Small intestine (tissue), 7 donors: ENCODE measurements at regions not wholly inside any gene's neighbourhood (a gene's known extent, or its start where the extent isn't known, plus 50 kb on each side); places are given as distances from the start of the nearest gene placed in this dataset.

Source experiments
- DNase-seq, 2 donors: peaks; one replicate each; pipeline versions ENCODE4 v3.0.0 to v3.0.0-alpha.2; 2013
- FAIRE-seq: peaks from 2 replicates; lab custom pipeline; 2012; peaks lifted over from hg19 to GRCh38; lab: Jason Lieb, UNC
- H3K27ac ChIP-seq, 3 donors: one replicate each; pipeline ENCODE4 v1.5.1; 2013; ENCODE audit warnings: low read length in 2 of 3, mild to moderate bottlenecking in 2 of 3, control low read depth in 1 of 3, inconsistent platforms in 1 of 3, low read depth in 1 of 3, moderate library complexity in 1 of 3
- H3K27me3 ChIP-seq, 3 donors: one replicate each; pipeline ENCODE4 v1.6.1; 2013; ENCODE audit warnings: low read length in 3 of 3, inconsistent platforms in 1 of 3; ENCODE audit not compliant: control insufficient read depth in 3 of 3, insufficient read depth in 3 of 3
- H3K36me3 ChIP-seq, 3 donors: one replicate each; pipeline ENCODE4 v1.6.1; 2013; ENCODE audit warnings: low read length in 3 of 3, inconsistent platforms in 1 of 3, low read depth in 1 of 3, mild to moderate bottlenecking in 1 of 3, moderate library complexity in 1 of 3; ENCODE audit not compliant: control insufficient read depth in 3 of 3, insufficient read depth in 2 of 3
- H3K4me1 ChIP-seq, 3 donors: one replicate each; pipeline ENCODE4 v1.6.1; 2013; ENCODE audit warnings: low read length in 2 of 3, inconsistent platforms in 1 of 3, low read depth in 1 of 3, mild to moderate bottlenecking in 1 of 3, moderate library complexity in 1 of 3; ENCODE audit not compliant: control insufficient read depth in 3 of 3, insufficient read depth in 2 of 3
- H3K4me3 ChIP-seq, 3 donors: one replicate each; pipeline ENCODE4 v1.5.1; 2013; ENCODE audit warnings: low read length in 3 of 3, control low read depth in 1 of 3, inconsistent platforms in 1 of 3, low read depth in 1 of 3, mild to moderate bottlenecking in 1 of 3, moderate library complexity in 1 of 3
- H3K9me3 ChIP-seq, 2 donors: one replicate each; pipeline ENCODE4 v1.6.1; 2013; ENCODE audit warnings: low read depth in 1 of 2, low read length in 1 of 2; ENCODE audit not compliant: control insufficient read depth in 2 of 2, insufficient read depth in 1 of 2
- WGBS, 3 donors: extraction: QIAGEN DNeasy Blood & Tissue Kit; methylation state at CpG; one replicate each; pipeline ENCODE4 v1.1.7; 2013; 5-methylcytosine and 5-hydroxymethylcytosine counted together
- donor health status: healthy with polysubstance abuse.
- donor health status: control.
- donor health status: control.
- donor health status: Bipolar disorder and iron deficiency.
- donor health status: healthy.

DNA sequence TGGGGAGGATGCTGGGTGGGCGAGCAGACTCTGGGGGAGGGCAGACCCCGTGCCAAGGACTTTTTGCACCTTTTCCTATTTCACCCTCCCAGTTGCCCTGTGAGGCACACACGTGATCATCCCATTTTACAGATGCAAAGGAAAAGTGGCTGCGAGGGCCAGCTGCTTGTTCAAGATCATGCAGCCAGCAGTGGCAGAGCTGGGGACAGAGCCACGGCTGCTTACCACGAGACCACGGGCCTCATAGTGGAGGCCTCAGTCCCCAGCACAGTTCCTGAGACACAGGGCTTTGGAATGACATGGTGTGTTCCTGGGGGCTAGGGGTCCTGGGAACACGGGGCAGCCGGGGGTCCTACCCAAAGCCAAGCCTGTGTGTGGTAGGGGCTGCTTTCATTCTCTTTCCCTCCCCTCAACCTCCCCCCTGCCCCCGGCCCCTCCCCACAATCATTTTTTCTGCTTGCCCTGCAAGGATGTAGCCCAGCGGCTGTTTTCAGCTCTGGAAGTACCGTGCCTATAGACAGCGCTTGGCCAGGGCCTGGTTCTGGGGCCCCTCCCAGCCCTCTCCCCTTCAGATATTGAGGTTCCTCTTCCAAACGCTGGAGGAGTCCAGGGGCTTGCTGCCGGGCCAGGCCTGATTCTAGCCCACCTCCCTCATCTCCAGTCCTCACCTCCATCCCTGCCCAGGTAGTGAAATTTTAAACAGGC, 58.5 kb upstream of the IER5L start:
- no peak for FAIRE-seq
- H3K27ac ChIP-seq, result no peak overlapping the region
- peak overlapping the region in 1 of 3 donors; percentile 6 for H3K4me3 ChIP-seq
- H3K36me3 ChIP-seq, result peaks cover 0 to 8% (median 0%) of the 10 kb centered on the region in 3 donors
- no peak for DNase-seq
- H3K4me1 ChIP-seq, result no peaks in the 10 kb centered on the region
- 45 to 59% (median 47%) methylated on average over 15 of the region's 15 CpGs for WGBS, 3 donors
- H3K9me3 ChIP-seq, result peaks cover 0 to 10% of the 10 kb centered on the region in 2 donors
- H3K27me3 ChIP-seq, result peaks cover 0 to 5% (median 0%) of the 10 kb centered on the region in 3 donors

DNA sequence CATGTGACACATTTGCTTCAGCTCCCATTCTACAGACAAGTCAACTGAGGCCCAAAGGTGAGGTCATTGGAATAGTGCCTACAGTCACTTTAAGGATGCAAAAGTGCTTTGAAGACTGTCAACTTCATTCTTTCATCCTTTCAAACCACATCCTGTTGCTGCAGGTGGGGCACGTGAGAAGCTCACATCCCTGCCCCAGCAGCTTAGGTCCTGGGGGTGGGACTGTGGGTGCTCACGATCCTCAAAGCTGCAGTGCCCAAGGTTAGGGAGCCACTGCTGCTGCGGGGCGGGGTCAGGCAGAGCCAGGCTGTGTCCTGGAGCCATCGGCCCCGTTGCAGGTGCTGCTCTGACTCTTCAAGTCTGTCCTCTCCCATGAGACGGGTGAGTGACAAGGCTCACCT, 57.9 kb upstream of the IER5L start:
- WGBS, 3 donors, result 17 to 52% (median 21%) methylated on average over 7 of the region's 7 CpGs
- H3K9me3 ChIP-seq, result peaks cover 0 to 10% of the 10 kb centered on the region in 2 donors
- H3K4me3 ChIP-seq, result peak overlapping the region in 1 of 3 donors; percentile 6
- no peak for FAIRE-seq
- H3K27me3 ChIP-seq, result peaks cover 0 to 5% (median 0%) of the 10 kb centered on the region in 3 donors
- peaks cover 0 to 8% (median 0%) of the 10 kb centered on the region in 3 donors for H3K36me3 ChIP-seq
- peak overlapping the region in 1 of 3 donors; percentile 23 for H3K27ac ChIP-seq
- H3K4me1 ChIP-seq, result no peaks in the 10 kb centered on the region
- peak in 1 of 2 donors; percentile 50 for DNase-seq

DNA sequence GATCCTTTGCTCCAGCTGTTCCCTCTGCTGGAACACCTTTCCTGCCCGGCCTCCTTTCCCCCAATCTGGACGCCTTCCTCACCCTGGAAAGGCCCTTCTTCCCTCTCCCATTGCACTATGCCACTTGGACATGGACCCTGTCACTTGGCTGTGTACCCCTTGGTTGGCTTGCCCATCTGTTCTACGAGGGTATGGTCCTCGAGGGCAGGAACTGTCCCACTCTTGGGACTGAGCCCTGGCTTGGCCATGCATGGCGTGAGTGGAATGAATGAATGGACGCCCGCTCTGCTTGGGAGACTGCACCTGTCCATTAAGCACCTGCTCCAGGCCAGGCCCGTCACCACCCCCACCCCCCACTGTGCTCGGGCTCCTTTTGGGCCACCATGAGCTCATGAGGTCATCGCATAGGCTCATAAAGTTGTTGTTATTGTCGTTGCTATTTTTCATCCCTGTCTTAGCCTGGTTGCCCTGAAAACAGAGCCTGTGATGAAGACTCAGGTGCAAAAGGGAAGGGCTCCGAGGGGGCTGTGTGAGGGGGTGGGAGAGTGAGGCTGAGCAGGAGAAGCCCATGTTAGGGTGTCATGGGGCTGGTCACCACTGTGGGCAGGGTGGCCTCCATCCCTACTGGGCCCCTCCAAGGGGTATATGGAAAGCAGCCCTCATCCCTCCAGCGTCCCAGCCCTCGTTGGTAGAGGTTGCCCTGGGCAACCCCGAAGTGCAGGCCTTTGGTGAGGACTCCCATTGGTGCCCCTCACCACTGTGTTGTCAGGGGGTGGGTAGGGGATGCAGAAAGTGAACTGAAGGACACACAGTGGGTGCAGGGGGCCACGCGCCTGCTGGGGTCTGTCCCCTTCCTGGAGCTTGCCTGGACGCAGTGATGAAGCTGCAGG, 57.2 kb upstream of the IER5L start:
- WGBS, 3 donors, result 75 to 88% (median 85%) methylated on average over 18 of the region's 18 CpGs
- Histone ChIP-seq H3K4me3 (no peak overlapping the region), H3K27ac (peak overlapping the region in 1 of 3 donors; percentile 23), H3K4me1 (peaks cover 0 to 1% (median 0%) of the 10 kb centered on the region in 3 donors), H3K9me3 (peaks cover 0 to 10% of the 10 kb centered on the region in 2 donors), H3K36me3 (peaks cover 0 to 8% (median 0%) of the 10 kb centered on the region in 3 donors), H3K27me3 (peaks cover 0 to 5% (median 0%) of the 10 kb centered on the region in 3 donors)
- DNase-seq, result no peak
- no peak for FAIRE-seq

DNA sequence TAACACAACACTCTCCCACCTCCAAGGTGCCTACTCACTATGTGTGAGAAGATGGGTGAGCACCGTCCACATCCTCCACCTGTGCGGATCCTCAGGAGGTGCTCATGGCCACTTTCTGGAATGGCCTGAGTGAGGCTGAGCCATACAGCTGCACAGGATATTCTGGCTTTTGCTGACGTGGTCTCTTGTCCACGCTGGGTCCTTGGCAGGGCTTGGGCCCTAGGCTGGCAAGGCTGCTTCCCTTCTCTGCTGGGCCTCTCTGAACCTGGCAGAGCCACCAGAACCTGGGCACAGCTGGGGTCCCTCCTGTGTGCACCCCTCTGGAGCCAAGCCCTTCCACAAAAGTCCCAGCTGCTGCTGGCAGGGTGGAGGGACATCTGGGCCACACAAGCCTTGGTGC, 56.4 kb upstream of the IER5L start:
- no peak for FAIRE-seq
- no peak for DNase-seq
- H3K27ac ChIP-seq, result no peak overlapping the region
- H3K4me3 ChIP-seq, result no peak overlapping the region
- WGBS, 3 donors, result 70 to 78% (median 76%) methylated on average over 4 of the region's 4 CpGs
- peaks cover 0 to 5% (median 0%) of the 10 kb centered on the region in 3 donors for H3K27me3 ChIP-seq
- H3K4me1 ChIP-seq, result peaks cover 0 to 8% (median 0%) of the 10 kb centered on the region in 3 donors
- peaks cover 0 to 10% of the 10 kb centered on the region in 2 donors for H3K9me3 ChIP-seq
- peaks cover 0 to 8% (median 0%) of the 10 kb centered on the region in 3 donors for H3K36me3 ChIP-seq

DNA sequence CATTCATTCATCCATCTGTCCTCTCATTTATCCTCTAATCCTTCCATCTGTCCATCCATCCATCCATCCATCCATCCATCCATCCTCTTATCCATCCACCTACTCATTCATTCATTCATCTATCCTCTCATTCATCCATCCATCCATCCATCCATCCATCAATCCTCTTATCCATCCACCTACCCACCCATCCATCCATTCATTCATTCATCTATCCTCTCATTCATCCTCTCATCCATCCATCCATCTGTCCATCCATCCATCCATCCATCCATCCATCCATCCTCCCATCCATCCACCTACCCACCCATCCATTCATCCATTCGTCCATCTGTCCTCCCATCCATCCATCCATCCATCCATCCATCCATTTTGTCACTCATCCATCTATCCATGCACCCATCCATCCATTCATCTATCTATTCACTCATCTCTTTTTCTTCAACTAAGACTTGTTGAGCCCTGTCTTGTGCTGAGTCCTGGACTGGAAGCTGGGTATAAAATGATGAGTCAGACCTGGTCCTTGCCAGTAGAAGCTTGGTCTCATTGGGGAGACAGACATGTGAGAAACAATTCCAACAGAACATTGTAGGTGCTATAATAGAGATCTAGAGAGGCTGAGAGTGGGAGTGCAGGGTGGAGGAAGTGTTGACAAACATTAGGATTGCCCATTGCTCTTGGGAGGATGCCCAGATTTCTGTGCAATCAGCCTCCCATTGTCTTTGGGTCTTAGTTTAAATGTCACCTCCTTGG, 55.0 kb upstream of the IER5L start:
- no peak for FAIRE-seq
- Histone ChIP-seq H3K36me3 (peaks cover 0 to 8% (median 0%) of the 10 kb centered on the region in 3 donors), H3K9me3 (peaks cover 0 to 10% of the 10 kb centered on the region in 2 donors), H3K27ac (no peak overlapping the region), H3K4me3 (no peak overlapping the region), H3K27me3 (peaks cover 0 to 4% (median 0%) of the 10 kb centered on the region in 3 donors), H3K4me1 (peaks cover 0 to 12% (median 0%) of the 10 kb centered on the region in 3 donors)
- DNase-seq, result no peak
- 77 to 83% (median 77%) methylated on average over 1 of the region's 1 CpG for WGBS, 3 donors

DNA sequence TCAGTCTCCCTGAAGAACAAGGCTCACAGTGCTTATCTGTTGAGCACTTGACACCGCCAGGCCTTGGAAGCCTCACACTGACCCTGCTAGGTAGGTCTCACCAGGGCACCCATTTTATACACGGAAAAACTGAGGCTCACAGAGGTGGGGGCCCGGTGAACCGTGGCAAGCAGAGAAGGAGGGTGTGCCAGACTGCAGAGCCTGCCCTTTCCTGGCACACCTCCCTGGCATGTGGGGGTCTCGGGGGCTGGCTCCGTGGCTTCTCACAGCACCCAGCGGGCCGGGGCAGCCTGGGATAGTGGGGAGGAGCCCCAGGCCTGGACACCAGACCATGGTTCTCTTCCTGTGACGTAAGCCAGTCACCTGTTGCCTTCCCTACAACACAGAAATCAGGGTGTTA, 53.7 kb upstream of the IER5L start:
- WGBS, 3 donors, result 72 to 87% (median 83%) methylated on average over 9 of the region's 9 CpGs
- no peak for FAIRE-seq
- Histone ChIP-seq H3K4me1 (peaks cover 0 to 12% (median 0%) of the 10 kb centered on the region in 3 donors), H3K36me3 (peaks cover 0 to 8% (median 0%) of the 10 kb centered on the region in 3 donors), H3K9me3 (peaks cover 0 to 10% of the 10 kb centered on the region in 2 donors), H3K4me3 (no peak overlapping the region), H3K27ac (no peak overlapping the region), H3K27me3 (no peaks in the 10 kb centered on the region)
- no peak for DNase-seq

DNA sequence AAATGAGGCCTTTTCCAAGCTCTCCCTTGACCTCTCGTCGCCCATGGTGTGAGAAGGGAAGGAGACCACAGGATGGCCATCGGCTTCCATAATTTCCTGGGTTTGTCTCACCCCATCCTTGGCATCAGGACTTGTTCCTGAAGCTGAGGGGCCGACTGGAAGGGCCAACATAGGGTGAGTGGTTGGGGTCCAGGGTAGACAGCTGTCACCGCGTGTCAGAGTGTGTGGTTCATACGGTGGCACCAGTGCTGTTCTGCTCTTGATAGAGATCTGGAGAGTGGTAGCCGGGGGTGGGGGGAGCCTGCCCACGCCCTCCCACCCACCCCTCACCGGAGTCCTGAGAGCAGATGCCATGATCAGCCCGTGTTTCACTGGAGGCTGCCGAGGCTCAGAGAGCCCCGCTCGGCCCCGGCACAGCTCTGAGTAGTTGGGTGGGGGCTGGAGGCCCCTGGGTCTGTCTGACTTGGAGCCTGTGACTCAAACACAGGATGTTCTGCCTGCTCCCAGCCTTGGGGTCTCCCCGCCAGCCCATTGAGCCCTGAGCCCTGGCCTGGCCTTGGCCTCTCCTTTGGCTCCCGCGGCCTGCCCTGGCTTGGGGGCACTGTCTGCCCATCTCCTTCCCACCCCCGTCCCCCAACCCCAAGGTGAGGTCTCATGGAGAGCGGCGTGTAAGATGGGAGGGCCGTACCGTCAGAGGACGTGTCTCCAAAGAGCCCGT, 53.1 kb upstream of the IER5L start:
- peaks cover 0 to 10% of the 10 kb centered on the region in 2 donors for H3K9me3 ChIP-seq
- peaks cover 0 to 8% (median 0%) of the 10 kb centered on the region in 3 donors for H3K36me3 ChIP-seq
- no peak overlapping the region for H3K4me3 ChIP-seq
- WGBS, 3 donors, result 89 to 91% (median 89%) methylated on average over 24 to 25 of the region's 25 CpGs
- H3K27me3 ChIP-seq, result no peaks in the 10 kb centered on the region
- H3K4me1 ChIP-seq, result peaks cover 0 to 12% (median 0%) of the 10 kb centered on the region in 3 donors
- DNase-seq (no peak), FAIRE-seq (no peak)
- H3K27ac ChIP-seq, result no peak overlapping the region
